Neuronal stem cell (in vitro differentiated cells): ENCODE measurements at regions not wholly inside any gene's neighbourhood (a gene's known extent, or its start where the extent isn't known, plus 50 kb on each side); places are given as distances from the start of the nearest gene placed in this dataset.
A peak's percentile ranks its signal among the peaks of the same experiment; 100 is the strongest.

Experiments used
- DNase-seq: peaks from one replicate; pipeline ENCODE4 v3.0.0-alpha.2; 2013; ENCODE audit warnings: low spot score
- H2AFZ ChIP-seq: one replicate; pipeline ENCODE4 v1.6.1; 2013; ENCODE audit warnings: mild to moderate bottlenecking, low read length, inconsistent platforms
- H2AK5ac ChIP-seq: 2 replicates; pipeline ENCODE4 v1.6.1; 2013; ENCODE audit warnings: low read depth, mild to moderate bottlenecking, inconsistent platforms, low read length, moderate library complexity, mixed read lengths
- H2BK120ac ChIP-seq: 2 replicates; pipeline ENCODE4 v1.6.1; 2013; ENCODE audit warnings: low read depth, mild to moderate bottlenecking, inconsistent platforms, low read length, moderate library complexity, mixed read lengths
- H2BK12ac ChIP-seq: one replicate; pipeline ENCODE4 v1.6.1; 2013; ENCODE audit warnings: low read length, inconsistent platforms
- H2BK15ac ChIP-seq: 2 replicates; pipeline ENCODE4 v1.6.1; 2013; ENCODE audit warnings: mild to moderate bottlenecking, low read length, inconsistent platforms, mixed read lengths
- H2BK5ac ChIP-seq: one replicate; pipeline ENCODE4 v1.6.1; 2013; ENCODE audit warnings: inconsistent platforms, mild to moderate bottlenecking, low read length, moderate library complexity
- H3K14ac ChIP-seq: one replicate; pipeline ENCODE4 v1.6.1; 2013; ENCODE audit warnings: low read length, inconsistent platforms
- H3K18ac ChIP-seq: 2 replicates; pipeline ENCODE4 v1.6.1; 2013; ENCODE audit warnings: low read length, inconsistent platforms
- H3K23ac ChIP-seq: 2 replicates; pipeline ENCODE4 v1.6.1; 2013; ENCODE audit warnings: low read depth, mild to moderate bottlenecking, mixed read lengths, low read length, inconsistent platforms; ENCODE audit not compliant: poor library complexity
- H3K27ac ChIP-seq: replicated peaks from 3 replicates; pipeline ENCODE4 v1.5.1; 2013; ENCODE audit warnings: low read length, inconsistent platforms
- H3K27me3 ChIP-seq, 3 experiments: 2 replicates each; pipeline ENCODE4 v1.6.1; 2013; ENCODE audit warnings: low read length in 3 of 3, mild to moderate bottlenecking in 2 of 3, inconsistent platforms in 1 of 3, low read depth in 1 of 3, mixed read lengths in 1 of 3, moderate library complexity in 1 of 3; ENCODE audit not compliant: control insufficient read depth in 3 of 3, insufficient read depth in 3 of 3
- H3K36me3 ChIP-seq, 2 donors: replicated peaks in 1 of 2; 2 replicates each; pipeline ENCODE4 v1.6.1; 2013; ENCODE audit warnings: low read length in 2 of 2; ENCODE audit not compliant: control insufficient read depth in 2 of 2, insufficient read depth in 2 of 2
- H3K4ac ChIP-seq: 2 replicates; pipeline ENCODE4 v1.6.1; 2013; ENCODE audit warnings: inconsistent platforms, mild to moderate bottlenecking, low read length, moderate library complexity
- H3K4me1 ChIP-seq, 2 donors: 1 replicate in 1 of 2; 2 replicates in 1 of 2; pipeline ENCODE4 v1.6.1; 2013; ENCODE audit warnings: low read length in 2 of 2, low read depth in 1 of 2; ENCODE audit not compliant: control insufficient read depth in 2 of 2, insufficient read depth in 1 of 2
- H3K4me2 ChIP-seq: one replicate; pipeline ENCODE4 v1.6.1; 2013; ENCODE audit warnings: mild to moderate bottlenecking, low read length, inconsistent platforms; ENCODE audit not compliant: insufficient read depth, poor library complexity, severe bottlenecking
- H3K4me3 ChIP-seq, 2 donors: 2 replicates each; pipeline ENCODE4 v1.5.1; 2013; ENCODE audit warnings: low read length in 2 of 2, mild to moderate bottlenecking in 2 of 2, inconsistent platforms in 1 of 2, moderate library complexity in 1 of 2
- H3K79me1 ChIP-seq: one replicate; pipeline ENCODE4 v1.6.1; 2013; ENCODE audit warnings: low read depth, mild to moderate bottlenecking, inconsistent platforms, low read length, moderate library complexity
- H3K9ac ChIP-seq: one replicate; pipeline ENCODE4 v1.6.1; 2013; ENCODE audit warnings: mild to moderate bottlenecking, low read depth, low read length, inconsistent platforms; ENCODE audit not compliant: poor library complexity
- H3K9me3 ChIP-seq, 2 donors: replicated peaks in 1 of 2; 2 replicates each; pipeline versions ENCODE3 to v1.6.1; 2013; ENCODE audit warnings: low read length in 2 of 2, mild to moderate bottlenecking in 2 of 2, inconsistent platforms in 1 of 2, low read depth in 1 of 2, mixed read lengths in 1 of 2, moderate library complexity in 1 of 2; ENCODE audit not compliant: control insufficient read depth in 2 of 2, insufficient read depth in 1 of 2
- H4K8ac ChIP-seq: one replicate; pipeline ENCODE4 v1.6.1; 2013; ENCODE audit warnings: low read depth, mild to moderate bottlenecking, inconsistent platforms, low read length, moderate library complexity
- H4K91ac ChIP-seq: one replicate; pipeline ENCODE4 v1.6.1; 2013; ENCODE audit warnings: low read length, low read depth, mild to moderate bottlenecking, inconsistent platforms; ENCODE audit not compliant: poor library complexity
- WGBS, 2 donors: extraction: QIAGEN DNeasy Blood & Tissue Kit; methylation state at CpG; one replicate each; pipeline ENCODE4 v1.1.7; 2013; ENCODE audit warnings: missing lambda C conversion rate in 2 of 2, mixed read lengths in 1 of 2; ENCODE audit not compliant: insufficient read length in 2 of 2, insufficient replicate concordance in 1 of 2; ENCODE audit errors: extremely low coverage in 2 of 2; 5-methylcytosine and 5-hydroxymethylcytosine counted together

GRCh38 chr7:123351516-123352505 is 152.0 kb upstream of the SLC13A1 start:
- WGBS, 2 donors, result no CpG with 5 or more reads among the region's 7 CpGs
- DNase-seq, result no peak

DNA sequence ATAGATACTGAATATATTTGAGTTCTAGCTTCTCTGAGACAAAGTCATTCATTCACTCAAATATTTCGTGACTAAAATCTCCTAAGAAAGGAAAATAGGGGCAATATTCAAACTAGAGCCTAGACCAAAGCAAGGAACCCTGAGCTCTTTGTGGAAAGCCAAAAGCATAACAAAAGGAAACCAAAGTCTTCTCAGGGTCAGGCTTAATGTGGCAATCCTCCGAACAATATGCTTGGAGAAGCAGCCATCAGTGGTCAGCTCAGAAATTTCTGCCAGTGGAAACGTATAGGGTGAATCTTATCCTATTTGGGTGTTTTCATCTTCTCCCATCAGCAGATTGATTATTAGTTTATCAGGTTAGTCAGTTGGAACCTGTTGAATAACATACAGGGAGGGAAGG is 151.3 kb upstream of the SLC13A1 start:
- no peak overlapping the region for H3K18ac ChIP-seq
- no peak overlapping the region for H3K4me2 ChIP-seq
- H3K27me3 ChIP-seq, result no peaks in the 10 kb centered on the region
- H3K9ac ChIP-seq, result no peak overlapping the region
- H3K36me3 ChIP-seq, result no peaks in the 10 kb centered on the region
- H2BK12ac ChIP-seq, result no peak overlapping the region
- H3K14ac ChIP-seq, result no peak overlapping the region
- no peak overlapping the region for H4K91ac ChIP-seq
- no peak overlapping the region for H3K4me3 ChIP-seq
- no CpG with 5 or more reads among the region's 3 CpGs for WGBS, 2 donors
- H3K9me3 ChIP-seq, result peaks cover 0 to 3% of the 10 kb centered on the region in 2 donors
- DNase-seq, result no peak
- no peak overlapping the region for H2BK5ac ChIP-seq
- no peaks in the 10 kb centered on the region for H3K79me1 ChIP-seq
- H2BK15ac ChIP-seq, result no peak overlapping the region
- no peak overlapping the region for H3K27ac ChIP-seq
- H3K4me1 ChIP-seq, result peaks cover under 1 to 3% of the 10 kb centered on the region in 2 donors
- no peak overlapping the region for H3K23ac ChIP-seq
- H2BK120ac ChIP-seq, result no peak overlapping the region
- no peak overlapping the region for H4K8ac ChIP-seq
- no peak overlapping the region for H3K4ac ChIP-seq
- H2AK5ac ChIP-seq, result no peak overlapping the region
- H2AFZ ChIP-seq, result no peak overlapping the region

More at GRCh38 chr7:123351516-123352505, 152.0 kb upstream of the SLC13A1 start:
- no peak overlapping the region for H3K23ac ChIP-seq
- no peak overlapping the region for H2AK5ac ChIP-seq
- H3K4ac ChIP-seq, result no peak overlapping the region
- peaks cover 0 to 3% of the 10 kb centered on the region in 2 donors for H3K9me3 ChIP-seq
- no peak overlapping the region for H2BK12ac ChIP-seq
- no peaks in the 10 kb centered on the region for H3K36me3 ChIP-seq
- H3K14ac ChIP-seq, result no peak overlapping the region
- no peak overlapping the region for H4K8ac ChIP-seq
- no peak overlapping the region for H2BK5ac ChIP-seq
- no peak overlapping the region for H3K27ac ChIP-seq
- peaks cover 3 to 4% of the 10 kb centered on the region in 2 donors for H3K4me1 ChIP-seq
- no peak overlapping the region for H3K4me3 ChIP-seq
- H3K79me1 ChIP-seq, result no peaks in the 10 kb centered on the region
- H3K18ac ChIP-seq, result no peak overlapping the region
- no peak overlapping the region for H4K91ac ChIP-seq
- H3K4me2 ChIP-seq, result no peak overlapping the region
- no peak overlapping the region for H2BK120ac ChIP-seq
- H2BK15ac ChIP-seq, result no peak overlapping the region
- no peak overlapping the region for H2AFZ ChIP-seq
- no peak overlapping the region for H3K9ac ChIP-seq
- no peaks in the 10 kb centered on the region for H3K27me3 ChIP-seq

DNA sequence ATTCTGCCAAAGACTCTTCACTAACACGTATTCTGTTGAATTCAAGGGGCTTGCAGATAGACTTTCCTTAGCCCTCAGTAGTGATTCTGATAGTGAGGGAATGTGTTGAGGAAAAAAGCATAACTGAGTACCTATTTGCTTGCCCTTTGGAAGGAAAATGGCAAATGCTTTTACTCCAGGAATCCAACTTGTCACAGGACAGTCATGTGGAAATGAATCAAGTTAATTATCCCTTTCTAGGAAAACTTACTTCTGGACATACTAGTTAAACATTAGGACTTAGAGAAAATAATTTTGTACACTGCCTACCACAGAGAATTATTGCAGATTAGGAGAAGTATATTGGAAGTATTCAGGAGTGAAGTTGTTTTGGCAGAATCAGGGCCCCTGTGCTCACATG is 148.9 kb upstream of the SLC13A1 start:
- WGBS, 2 donors, result no CpG with 5 or more reads among the region's 1 CpG
- H4K91ac ChIP-seq, result no peak overlapping the region
- no peak for DNase-seq
- H3K14ac ChIP-seq, result no peak overlapping the region
- H3K9me3 ChIP-seq, result no peaks in the 10 kb centered on the region
- H2AK5ac ChIP-seq, result no peak overlapping the region
- no peaks in the 10 kb centered on the region for H3K36me3 ChIP-seq
- H2AFZ ChIP-seq, result peak overlapping the region; percentile 9
- no peak overlapping the region for H2BK5ac ChIP-seq
- H2BK120ac ChIP-seq, result no peak overlapping the region
- no peak overlapping the region for H3K18ac ChIP-seq
- no peak overlapping the region for H3K4me2 ChIP-seq
- no peaks in the 10 kb centered on the region for H3K79me1 ChIP-seq
- H3K27ac ChIP-seq, result no peak overlapping the region
- H2BK12ac ChIP-seq, result no peak overlapping the region
- no peak overlapping the region for H3K4ac ChIP-seq
- no peaks in the 10 kb centered on the region for H3K27me3 ChIP-seq
- no peak overlapping the region for H2BK15ac ChIP-seq
- H4K8ac ChIP-seq, result no peak overlapping the region
- no peak overlapping the region for H3K23ac ChIP-seq
- no peak overlapping the region for H3K9ac ChIP-seq
- no peak overlapping the region for H3K4me3 ChIP-seq
- peaks cover 0 to 3% of the 10 kb centered on the region in 2 donors for H3K4me1 ChIP-seq

DNA sequence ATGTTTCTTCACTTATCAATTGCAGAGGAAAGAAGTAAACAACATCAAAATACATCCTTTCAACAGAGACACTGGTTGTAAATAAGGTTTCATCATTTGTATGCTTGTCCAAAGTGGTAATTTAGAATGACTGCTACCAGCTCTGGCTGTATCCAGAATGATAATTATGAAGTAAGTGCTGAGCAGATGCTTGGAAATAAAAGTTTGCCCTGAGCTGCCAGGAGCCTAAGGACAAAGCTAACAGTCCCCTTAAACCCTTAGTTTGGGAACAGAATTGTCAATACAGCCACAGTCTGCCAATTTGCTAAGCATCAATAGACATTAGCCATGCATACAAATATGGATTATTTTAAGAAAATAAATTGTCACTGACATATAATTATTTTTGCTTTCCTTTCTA is 147.0 kb upstream of the SLC13A1 start:
- H2BK120ac ChIP-seq, result no peak overlapping the region
- no peak overlapping the region for H3K9ac ChIP-seq
- no peak overlapping the region for H3K4me3 ChIP-seq
- H3K36me3 ChIP-seq, result no peaks in the 10 kb centered on the region
- no peak overlapping the region for H2BK12ac ChIP-seq
- H3K27me3 ChIP-seq, result no peaks in the 10 kb centered on the region
- no peak overlapping the region for H4K91ac ChIP-seq
- no peaks in the 10 kb centered on the region for H3K79me1 ChIP-seq
- no peak overlapping the region for H3K18ac ChIP-seq
- no peak overlapping the region for H3K4ac ChIP-seq
- H3K23ac ChIP-seq, result no peak overlapping the region
- H2BK15ac ChIP-seq, result no peak overlapping the region
- no peak overlapping the region for H3K27ac ChIP-seq
- no peak for DNase-seq
- no peak overlapping the region for H2BK5ac ChIP-seq
- no peak overlapping the region for H3K14ac ChIP-seq
- no peaks in the 10 kb centered on the region for H3K9me3 ChIP-seq
- H4K8ac ChIP-seq, result no peak overlapping the region
- no peak overlapping the region for H2AFZ ChIP-seq
- no peak overlapping the region for H3K4me2 ChIP-seq
- H3K4me1 ChIP-seq, result peaks cover 0 to 3% of the 10 kb centered on the region in 2 donors
- no peak overlapping the region for H2AK5ac ChIP-seq
